GM18870 (cell line): ENCODE measurements at regions not wholly inside any gene's neighbourhood (a gene's known extent, or its start where the extent isn't known, plus 50 kb on each side); places are given as distances from the start of the nearest gene placed in this dataset.
"Not testable (repeated sequence)": the region's sequence is repeated elsewhere in the genome, so short reads cannot be mapped to it uniquely, and the experiment has no call there.

ENCODE experiments used
- ATAC-seq: cut with Tn5 transposase; IDR thresholded peaks from one replicate; pipeline ENCODE4 v1.9.1; 2021; ENCODE audit warnings: moderate library complexity; ENCODE audit not compliant: unreplicated experiment

- ATAC-seq, result no peak
Measured at GRCh38 chr15:21262851-21263425, 177.4 kb downstream of the POTEB3 start.

GRCh38 chr15:21261965-21262850, 178.1 kb downstream of the POTEB3 start:
- ATAC-seq, result no peak

GRCh38 chr15:21261396-21261964, 178.8 kb downstream of the POTEB3 start:
- ATAC-seq, result no peak

- ATAC-seq, result no peak
Measured at GRCh38 chr15:21260966-21261395, 179.3 kb downstream of the POTEB3 start.

- not testable (repeated sequence) for ATAC-seq
Measured at GRCh38 chr15:21258635-21259034, 181.7 kb downstream of the POTEB3 start.

GRCh38 chr15:21249508-21250019, 190.7 kb downstream of the POTEB3 start:
- ATAC-seq, result not testable (repeated sequence)
